IMR-90 (cell line): ENCODE measurements at regions not wholly inside any gene's neighbourhood (a gene's known extent, or its start where the extent isn't known, plus 50 kb on each side); places are given as distances from the start of the nearest gene placed in this dataset.
A peak's percentile ranks its signal among the peaks of the same experiment; 100 is the strongest.

ENCODE experiments used
- ATAC-seq: fragments of 200-7000 bp; cut with Tn5 transposase; 2 replicates; pipeline ENCODE4 v1.9.1; 2020; ENCODE audit warnings: low read depth, mild to moderate bottlenecking, moderate library complexity
- BruUV-seq: library from RNA; stranded (reverse); fragments of 400-500 nt; replicated peaks from 2 replicates; lab custom pipeline; 2021; lab: Mats Ljungman, UMichigan
- CTCF ChIA-PET: fragments of 300-600 bp; formaldehyde crosslinking; extraction: SDS; loops from one replicate; lab custom pipeline; 2021; ENCODE audit warnings: antibody characterized with exemption; lab: Yijun Ruan, JAX
- POLR2A ChIA-PET: fragments of 300-600 bp; sonication (Branson Sonifier 250); formaldehyde crosslinking; loops from one replicate; lab custom pipeline; 2022; ENCODE audit warnings: antibody characterized with exemption; ENCODE audit not compliant: unreplicated experiment; lab: Charles Lee
- DNase-seq: peaks from one replicate; pipeline ENCODE4 v3.0.0; 2013
- H2AFZ ChIP-seq: replicated peaks from 2 replicates; pipeline ENCODE3; 2013; ENCODE audit warnings: low read length, mild to moderate bottlenecking; ENCODE audit not compliant: poor library complexity
- H2AK5ac ChIP-seq: 2 replicates; pipeline ENCODE4 v1.6.1; 2013; ENCODE audit warnings: low read depth, low read length, inconsistent platforms
- H2AK9ac ChIP-seq: replicated peaks from 2 replicates; pipeline ENCODE3; 2013; ENCODE audit warnings: mild to moderate bottlenecking, low read depth, low read length, moderate library complexity; ENCODE audit not compliant: poor library complexity
- H2BK120ac ChIP-seq: 2 replicates; pipeline ENCODE4 v1.6.1; 2013; ENCODE audit warnings: low read depth, low read length, inconsistent platforms
- H2BK15ac ChIP-seq: 3 replicates; pipeline ENCODE4 v1.6.1; 2013; ENCODE audit warnings: low read depth, low read length, inconsistent platforms
- H2BK20ac ChIP-seq: 2 replicates; pipeline ENCODE4 v1.6.1; 2013; ENCODE audit warnings: low read depth, mild to moderate bottlenecking, inconsistent platforms, low read length, moderate library complexity
- H2BK5ac ChIP-seq: 2 replicates; pipeline ENCODE4 v1.6.1; 2013; ENCODE audit warnings: mild to moderate bottlenecking, low read depth, low read length, inconsistent platforms; ENCODE audit not compliant: poor library complexity, severe bottlenecking
- H3K14ac ChIP-seq: replicated peaks from 2 replicates; pipeline ENCODE4 v1.6.1; 2013; ENCODE audit warnings: low read depth, low read length, inconsistent platforms
- H3K18ac ChIP-seq: 2 replicates; pipeline ENCODE4 v1.6.1; 2013; ENCODE audit warnings: low read depth, low read length, control low read depth
- H3K23ac ChIP-seq: 2 replicates; pipeline ENCODE4 v1.6.1; 2013; ENCODE audit warnings: low read depth, low read length, inconsistent platforms
- H3K27ac ChIP-seq: 2 replicates; pipeline ENCODE4 v1.5.1; 2013; ENCODE audit warnings: mild to moderate bottlenecking, control low read depth, low read length; ENCODE audit not compliant: insufficient read depth
- H3K27me3 ChIP-seq: 2 replicates; pipeline ENCODE4 v1.6.1; 2013; ENCODE audit warnings: low read length; ENCODE audit not compliant: control insufficient read depth, insufficient read depth
- H3K36me3 ChIP-seq: 2 replicates; pipeline ENCODE4 v1.6.1; 2013; ENCODE audit warnings: low read length, mixed read lengths; ENCODE audit not compliant: control insufficient read depth, insufficient read depth
- H3K4ac ChIP-seq: 2 replicates; pipeline ENCODE4 v1.6.1; 2013; ENCODE audit warnings: low read depth, low read length, inconsistent platforms
- H3K4me1 ChIP-seq: 2 replicates; pipeline ENCODE4 v1.6.1; 2013; ENCODE audit warnings: low read length, mixed read lengths; ENCODE audit not compliant: control insufficient read depth, insufficient read depth
- H3K4me2 ChIP-seq: 2 replicates; pipeline ENCODE4 v1.6.1; 2013; ENCODE audit warnings: low read depth, mild to moderate bottlenecking, control low read depth, low read length, moderate library complexity
- H3K4me3 ChIP-seq: 2 replicates; pipeline ENCODE4 v1.5.1; 2013; ENCODE audit warnings: low read depth, mild to moderate bottlenecking, control low read depth, low read length, moderate library complexity; ENCODE audit not compliant: insufficient read depth
- H3K56ac ChIP-seq: 2 replicates; pipeline ENCODE4 v1.6.1; 2013; ENCODE audit warnings: low read length, inconsistent platforms; ENCODE audit not compliant: insufficient read depth; ENCODE audit errors: extremely low read depth
- H3K79me1 ChIP-seq, 2 experiments: 2 replicates each; pipeline ENCODE4 v1.6.1; 2013; ENCODE audit warnings: low read length in 2 of 2, inconsistent platforms in 1 of 2, low read depth in 1 of 2
- H3K9ac ChIP-seq: 2 replicates; pipeline ENCODE4 v1.6.1; 2013; ENCODE audit warnings: low read depth, low read length, control low read depth
- H3K9me1 ChIP-seq: 2 replicates; pipeline ENCODE4 v1.6.1; 2013; ENCODE audit warnings: low read length, inconsistent platforms; ENCODE audit not compliant: insufficient read depth
- H3K9me3 ChIP-seq: 2 replicates; pipeline ENCODE4 v1.6.1; 2013; ENCODE audit warnings: low read length; ENCODE audit not compliant: control insufficient read depth, insufficient read depth
- H4K20me1 ChIP-seq: 2 replicates; pipeline ENCODE4 v1.6.1; 2013; ENCODE audit warnings: low read length, inconsistent platforms; ENCODE audit not compliant: insufficient read depth
- H4K5ac ChIP-seq: 2 replicates; pipeline ENCODE4 v1.6.1; 2013; ENCODE audit warnings: mild to moderate bottlenecking, low read depth, low read length, control low read depth
- H4K8ac ChIP-seq, 2 experiments: 2 replicates each; pipeline ENCODE4 v1.6.1; 2013; ENCODE audit warnings: low read depth in 2 of 2, low read length in 2 of 2, control low read depth in 1 of 2, inconsistent platforms in 1 of 2
- H4K91ac ChIP-seq: 2 replicates; pipeline ENCODE4 v1.6.1; 2013; ENCODE audit warnings: low read depth, low read length, inconsistent platforms; ENCODE audit not compliant: insufficient read depth
- BHLHE40 ChIP-seq: fragments of 150-350 bp; IDR thresholded peaks from 2 replicates; pipeline ENCODE4 v1.6.1; 2016; ENCODE audit warnings: mild to moderate bottlenecking, low read depth, low read length
- CEBPB ChIP-seq: IDR thresholded peaks from 2 replicates; pipeline ENCODE4 v1.6.1; 2012; ENCODE audit warnings: low read depth, low read length, improper control_type of control experiment
- FOS ChIP-seq: fragments of 150-350 bp; IDR thresholded peaks from 2 replicates; pipeline ENCODE4 v1.6.1; 2016; ENCODE audit warnings: low read depth, low read length
- MAFK ChIP-seq: IDR thresholded peaks from 2 replicates; pipeline ENCODE4 v1.6.1; 2012; ENCODE audit warnings: low read depth, low read length, improper control_type of control experiment
- MAZ ChIP-seq: IDR thresholded peaks from 2 replicates; pipeline ENCODE4 v1.6.1; 2012; ENCODE audit warnings: low read depth, mild to moderate bottlenecking, low read length, improper control_type of control experiment, moderate library complexity, borderline replicate concordance
- MXI1 ChIP-seq: IDR thresholded peaks from 2 replicates; pipeline ENCODE4 v1.6.1; 2012; ENCODE audit warnings: low read depth, mild to moderate bottlenecking, low read length, moderate library complexity, borderline replicate concordance
- NFE2L2 ChIP-seq: fragments of 150-350 bp; IDR thresholded peaks from 2 replicates; pipeline ENCODE4 v1.6.1; 2016; ENCODE audit warnings: low read depth, mild to moderate bottlenecking, low read length
- POLR2A ChIP-seq: IDR thresholded peaks from 2 replicates; pipeline ENCODE4 v1.6.1; 2012; ENCODE audit warnings: mild to moderate bottlenecking, low read depth, low read length
- RAD21 ChIP-seq: IDR thresholded peaks from 2 replicates; pipeline ENCODE4 v1.6.1; 2012; ENCODE audit warnings: low read length, improper control_type of control experiment
- RCOR1 ChIP-seq: IDR thresholded peaks from 2 replicates; pipeline ENCODE4 v1.6.1; 2012; ENCODE audit warnings: mild to moderate bottlenecking, low read length, improper control_type of control experiment; ENCODE audit not compliant: insufficient replicate concordance
- RFX5 ChIP-seq: IDR thresholded peaks from 2 replicates; pipeline ENCODE4 v1.8.0; 2012; ENCODE audit warnings: low read depth, mild to moderate bottlenecking, low read length, moderate library complexity
- SMC3 ChIP-seq: fragments of 150-350 bp; IDR thresholded peaks from 2 replicates; pipeline ENCODE4 v1.6.1; 2016; ENCODE audit warnings: low read depth, mild to moderate bottlenecking, antibody characterized with exemption, low read length, moderate library complexity
- WGBS, 2 experiments: methylation state at CpG; one replicate each; pipeline versions ENCODE4 v1.1.5 to v1.1.7; 2013; ENCODE audit warnings: missing lambda C conversion rate in 2 of 2; ENCODE audit not compliant: insufficient read length in 1 of 2; ENCODE audit errors: extremely low coverage in 2 of 2; 5-methylcytosine and 5-hydroxymethylcytosine counted together
- dilution Hi-C: fragments of 300-500 bp; cut with HindIII; formaldehyde crosslinking; loops from one replicate; pipeline ENCODE4 v1.14.3; 2018; ENCODE audit warnings: low sequenced_read_pairs; ENCODE audit not compliant: unreplicated experiment
- in situ Hi-C: fragments of 300-500 bp; cut with MboI; formaldehyde crosslinking; loops from 3 replicates; pipeline ENCODE4 v1.14.3; 2019; ENCODE audit warnings: low sequenced_read_pairs, inconsistent platforms, mixed read lengths
- intact Hi-C: fragments of 100-400 bp; cut with micrococcal nuclease; formaldehyde crosslinking; loops from 2 replicates; pipeline ENCODE4 v1.10.0; 2022

- Histone ChIP-seq H3K4me2 (peak overlapping the region; percentile 76), H2AK5ac (peak overlapping the region; percentile 60; the same call in 1 of the 2 replicates), H3K27ac (peak overlapping the region; percentile 39), H3K14ac (peak overlapping the region; percentile 81), H3K9me3 (no peaks in the 10 kb centered on the region), H3K9me1 (no peaks in the 10 kb centered on the region), H3K27me3 (no peaks in the 10 kb centered on the region), H4K20me1 (no peaks in the 10 kb centered on the region), H3K23ac (peak overlapping the region; percentile 89), H2BK5ac (peak overlapping the region; percentile 96), H3K56ac (peak overlapping the region; percentile 86), H3K4me1 (peaks cover 4% of the 10 kb centered on the region; the same call in 1 of the 2 replicates), H2BK20ac (peak overlapping the region; percentile 92), H3K9ac (peak overlapping the region; percentile 48), H3K4ac (peak overlapping the region; percentile 83), H3K18ac (peak overlapping the region; percentile 75; the same call in 1 of the 2 replicates), H2BK120ac (peak overlapping the region; percentile 89), H3K4me3 (peak overlapping the region; percentile 55), H3K36me3 (no peaks in the 10 kb centered on the region), H4K91ac (peak overlapping the region; percentile 18), H4K8ac (peak overlapping the region; percentile 9 to 79; a peak in 2 of 4 replicates), H2AFZ (peak overlapping the region; percentile 86), H3K79me1 (no peaks in the 10 kb centered on the region), H4K5ac (peak overlapping the region; percentile 23; the same call in 1 of the 2 replicates), H2BK15ac (peak overlapping the region; percentile 30), H2AK9ac (peak overlapping the region; percentile 29)
- no TSS peak for BruUV-seq
- ATAC-seq, result peak; percentile 95
- intact Hi-C loops, result loop anchor here (1.0 kb wide), 1 partner anchor 178 kb away; no protein-coding TSS in a partner anchor
- POLR2A ChIA-PET, result no interaction called here
- DNase-seq, result peak; percentile 99
- WGBS, 2 experiments, result 0% methylated on average over 1 of the region's 7 CpGs; no CpG with 5 or more reads in 1 of the 2 experiments
- dilution Hi-C loops, result no loop called here
- in situ Hi-C loops, result no loop called here
- CTCF ChIA-PET, result interaction anchor here (0.5 kb wide), 1 partner anchor 1119 kb away, joined by 3 read pairs; no protein-coding TSS in a partner anchor
- TF ChIP-seq FOS (peak; percentile 98), MAFK (peak; percentile 19; the same call in 1 of the 2 replicates), BHLHE40 (peak; percentile 31; the same call in 1 of the 2 replicates), NFE2L2 (no peak), MXI1 (0 out of 2 replicates have a peak, but pooled peaks have one; percentile 52), RAD21 (peak; percentile 26), MAZ (peak; percentile 81; the same call in 1 of the 2 replicates), CEBPB (0 out of 2 replicates have a peak, but pooled peaks have one; percentile 35), RFX5 (0 out of 2 replicates have a peak, but pooled peaks have one; percentile 7), POLR2A (peak; percentile 65; the same call in 1 of the 2 replicates), SMC3 (no peak), RCOR1 (no peak)
Observed at GRCh38 chr12:67827820-67828383, 161.3 kb upstream of the IFNG-AS1 start.
